B cell (primary cell): ENCODE measurements at regions not wholly inside any gene's neighbourhood (a gene's known extent, or its start where the extent isn't known, plus 50 kb on each side); places are given as distances from the start of the nearest gene placed in this dataset.

Experiments
- ATAC-seq: fragments of 200-7000 bp; cut with Tn5 transposase; one replicate; pipeline ENCODE4 v1.10.0; 2021; ENCODE audit warnings: low read depth, mild to moderate bottlenecking, moderate number of reproducible peaks, moderate library complexity
- CTCF ChIA-PET: fragments of 350-600 bp; sonication (Branson Sonifier 250); formaldehyde crosslinking; loops from one replicate; lab custom pipeline; 2021; ENCODE audit warnings: antibody characterized with exemption, inconsistent platforms; lab: Charles Lee
- POLR2A ChIA-PET: fragments of 350-600 bp; sonication (Branson Sonifier 250); formaldehyde crosslinking; loops from one replicate; lab custom pipeline; 2021; ENCODE audit warnings: antibody characterized with exemption; lab: Charles Lee
- DNase-seq: peaks from one replicate; pipeline ENCODE4 v3.0.0; 2013
- H2AFZ ChIP-seq: 2 replicates; pipeline ENCODE4 v1.6.1; 2012; ENCODE audit warnings: mild to moderate bottlenecking, low read depth, low read length; ENCODE audit not compliant: insufficient read depth, poor library complexity, severe bottlenecking
- H3K27ac ChIP-seq, 2 donors: 1 replicate in 1 of 2; 2 replicates in 1 of 2; pipeline ENCODE4 v1.5.1; 2012 to 2013; ENCODE audit warnings: low read length in 2 of 2, mild to moderate bottlenecking in 2 of 2, moderate library complexity in 1 of 2
- H3K27me3 ChIP-seq, 4 experiments: fragments of 200-600 bp in 1 of 4; sonication (generic) in 1 of 4; replicated peaks in 1 of 4; 1 replicate in 2 of 4; 2 replicates in 2 of 4; pipeline versions ENCODE4 v1.6.1 to v1.7.0; 2013 to 2016; ENCODE audit warnings: low read length in 3 of 4, mild to moderate bottlenecking in 2 of 4, mixed read lengths in 1 of 4, moderate library complexity in 1 of 4; ENCODE audit not compliant: insufficient read depth in 4 of 4, control insufficient read depth in 3 of 4; ENCODE audit errors: control extremely low read depth in 1 of 4
- H3K36me3 ChIP-seq, 2 experiments: replicated peaks in 1 of 2; 1 replicate in 1 of 2; 2 replicates in 1 of 2; pipeline versions ENCODE4 v1.6.1 to v1.7.1; 2013; ENCODE audit warnings: low read length in 1 of 2; ENCODE audit not compliant: insufficient read depth in 2 of 2, control insufficient read depth in 1 of 2; ENCODE audit errors: control extremely low read depth in 1 of 2, extremely low read depth in 1 of 2
- H3K4me1 ChIP-seq, 2 donors: fragments of 200-600 bp in 1 of 2; sonication (generic) in 1 of 2; 1 replicate in 1 of 2; 2 replicates in 1 of 2; pipeline versions ENCODE4 v1.5.1 to v1.6.1; 2013 to 2017; ENCODE audit warnings: low read length in 2 of 2; ENCODE audit not compliant: control insufficient read depth in 2 of 2, insufficient read depth in 2 of 2
- H3K4me2 ChIP-seq: replicated peaks from 2 replicates; pipeline ENCODE3; 2012; ENCODE audit warnings: mild to moderate bottlenecking, low read depth, low read length; ENCODE audit not compliant: poor library complexity, severe bottlenecking
- H3K4me3 ChIP-seq, 5 experiments: fragments of 200-600 bp in 1 of 5; sonication (generic) in 1 of 5; 1 replicate in 3 of 5; 2 replicates in 2 of 5; pipeline versions ENCODE4 v1.5.1 to v1.7.0; 2011 to 2016; ENCODE audit warnings: low read length in 4 of 5, mild to moderate bottlenecking in 4 of 5, low read depth in 2 of 5, control low read depth in 1 of 5, moderate library complexity in 1 of 5; ENCODE audit not compliant: insufficient read depth in 1 of 5; ENCODE audit errors: control extremely low read depth in 1 of 5, extremely low read depth in 1 of 5
- H3K79me2 ChIP-seq: fragments of 200-600 bp; sonication (generic); one replicate; pipeline ENCODE4 v1.6.0; 2016; ENCODE audit warnings: low read length; ENCODE audit not compliant: control insufficient read depth, insufficient read depth
- H3K9ac ChIP-seq: fragments of 200-600 bp; sonication (generic); 2 replicates; pipeline ENCODE4 v1.6.1; 2017; ENCODE audit warnings: mild to moderate bottlenecking, low read length, moderate library complexity
- H3K9me3 ChIP-seq, 3 donors: one replicate each; pipeline versions ENCODE4 v1.6.1 to v1.7.1; 2013; ENCODE audit warnings: low read length in 2 of 3; ENCODE audit not compliant: control insufficient read depth in 2 of 3, insufficient read depth in 1 of 3; ENCODE audit errors: control extremely low read depth in 1 of 3
- H4K20me1 ChIP-seq: 2 replicates; pipeline ENCODE4 v1.6.0; 2012; ENCODE audit warnings: mild to moderate bottlenecking, low read length; ENCODE audit not compliant: insufficient read depth, control insufficient read depth, poor library complexity, severe bottlenecking
- H3K27ac Mint-ChIP-seq: one replicate; pipeline ENCODE4 v1.8.0; 2021; ENCODE audit warnings: mixed read lengths
- H3K27me3 Mint-ChIP-seq: one replicate; pipeline ENCODE4 v1.8.0; 2021; ENCODE audit warnings: mixed read lengths
- H3K4me1 Mint-ChIP-seq: one replicate; pipeline ENCODE4 v1.8.0; 2021; ENCODE audit warnings: mixed read lengths
- H3K4me3 Mint-ChIP-seq: one replicate; pipeline ENCODE4 v1.8.0; 2021; ENCODE audit warnings: mixed read lengths
- H3K9me3 Mint-ChIP-seq: one replicate; pipeline ENCODE4 v1.8.0; 2022; ENCODE audit warnings: mixed read lengths; ENCODE audit not compliant: insufficient read depth
- CTCF ChIP-seq: fragments of 200-600 bp; IDR thresholded peaks from one replicate; pipeline ENCODE4 v1.8.0; 2022; ENCODE audit warnings: antibody characterized with exemption, mild to moderate bottlenecking
- EZH2 ChIP-seq: IDR thresholded peaks from 2 replicates; pipeline ENCODE4 v1.6.1; 2012; ENCODE audit warnings: borderline replicate concordance, low read depth, mild to moderate bottlenecking, moderate library complexity, low read length; ENCODE audit not compliant: insufficient read depth, poor library complexity, severe bottlenecking
- WGBS: methylation state at CpG from one replicate; pipeline ENCODE4 v1.1.5; 2013; ENCODE audit warnings: missing lambda C conversion rate; ENCODE audit not compliant: insufficient coverage; 5-methylcytosine and 5-hydroxymethylcytosine counted together
- intact Hi-C: fragments of 100-400 bp; cut with micrococcal nuclease; formaldehyde crosslinking; loops from one replicate; pipeline ENCODE4 v1.10.0; 2022

DNA sequence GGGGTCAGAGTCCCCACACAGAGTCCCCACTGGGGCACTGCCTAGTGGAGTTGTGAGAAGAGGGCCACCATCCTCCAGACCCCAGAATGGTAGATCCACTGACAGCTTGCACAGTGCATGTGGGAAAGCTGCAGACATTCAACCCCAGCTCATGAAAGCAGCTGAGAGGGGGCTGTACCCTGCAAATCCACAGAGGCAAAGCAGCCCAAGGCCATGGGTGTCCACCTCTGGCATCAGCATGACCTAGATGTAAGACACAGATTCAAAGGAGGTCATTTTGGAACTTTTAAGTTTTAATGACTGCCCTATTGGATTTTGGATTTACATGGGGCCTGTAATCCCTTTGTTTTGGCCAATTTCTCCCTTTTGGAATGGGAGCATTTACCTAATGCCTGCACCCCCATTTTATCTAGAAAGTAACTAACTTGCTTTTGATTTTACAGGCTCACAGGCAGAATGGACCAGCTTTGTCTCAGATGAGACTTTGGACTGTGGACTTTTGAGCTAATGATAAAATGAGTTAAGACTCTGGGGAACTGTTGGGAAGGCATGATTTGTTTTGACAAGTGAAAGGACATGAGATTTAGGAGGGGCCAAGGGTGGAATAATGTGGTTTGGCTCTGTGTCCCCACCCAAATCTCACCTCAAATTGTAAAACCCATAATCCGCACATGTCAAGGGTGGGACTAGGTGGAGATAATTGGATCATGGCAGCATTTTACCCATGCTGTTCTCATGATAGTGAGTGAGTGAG, 56.3 kb upstream of the ITGA1 start:
- H4K20me1 ChIP-seq: no peaks in the 10 kb centered on the region
- intact Hi-C loops: no loop called here
- ChIA-PET POLR2A (no interaction called here), CTCF (no interaction called here)
- H3K79me2 ChIP-seq: no peaks in the 10 kb centered on the region
- H2AFZ ChIP-seq: no peak overlapping the region
- Mint-ChIP-seq H3K9me3 (no peaks in the 10 kb centered on the region), H3K4me3 (no peak overlapping the region), H3K27ac (no peak overlapping the region), H3K4me1 (no peaks in the 10 kb centered on the region), H3K27me3 (peaks cover 5% of the 10 kb centered on the region)
- TF ChIP-seq CTCF (no peak), EZH2 (no peak)
- H3K27me3 ChIP-seq: no peaks in the 10 kb centered on the region
- H3K36me3 ChIP-seq: no peaks in the 10 kb centered on the region
- no peak for ATAC-seq
- no peak overlapping the region for H3K4me2 ChIP-seq
- no peak overlapping the region for H3K9ac ChIP-seq
- DNase-seq: no peak
- no peak overlapping the region for H3K4me3 ChIP-seq
- no CpG with 5 or more reads among the region's 1 CpG for WGBS
- no peaks in the 10 kb centered on the region for H3K9me3 ChIP-seq
- no peak overlapping the region for H3K27ac ChIP-seq
- H3K4me1 ChIP-seq: no peaks in the 10 kb centered on the region

DNA sequence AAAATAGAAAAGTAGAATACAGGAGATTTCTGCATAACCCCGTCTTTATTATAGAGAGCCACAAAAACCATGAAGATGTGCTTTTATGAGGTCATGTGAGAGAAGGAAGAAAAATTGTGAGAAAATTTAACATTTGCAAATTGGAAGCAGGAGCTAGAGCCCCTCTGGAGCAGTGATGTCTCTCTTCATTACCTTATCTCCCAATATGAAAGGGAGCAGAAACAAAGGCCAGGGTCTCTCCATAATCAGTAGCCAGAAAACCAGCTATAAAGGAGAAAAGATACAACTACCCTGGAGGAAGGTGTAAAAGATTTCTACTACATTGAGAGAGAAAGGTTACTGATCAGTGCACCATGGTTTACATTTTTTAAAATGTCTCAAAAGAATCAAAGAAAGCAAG, 53.2 kb upstream of the ITGA1 start:
- no peak overlapping the region for H3K4me3 Mint-ChIP-seq
- H3K27me3 Mint-ChIP-seq: peaks cover 5% of the 10 kb centered on the region
- no peak for DNase-seq
- Histone ChIP-seq H3K9ac (no peak overlapping the region), H3K4me1 (no peaks in the 10 kb centered on the region), H3K4me2 (no peak overlapping the region), H2AFZ (no peak overlapping the region), H3K79me2 (no peaks in the 10 kb centered on the region), H3K4me3 (no peak overlapping the region), H4K20me1 (no peaks in the 10 kb centered on the region), H3K27me3 (no peaks in the 10 kb centered on the region), H3K36me3 (no peaks in the 10 kb centered on the region), H3K9me3 (no peaks in the 10 kb centered on the region), H3K27ac (no peak overlapping the region)
- CTCF ChIA-PET: no interaction called here
- TF ChIP-seq EZH2: no peak
- no peak for TF ChIP-seq CTCF
- POLR2A ChIA-PET: no interaction called here
- no peak for ATAC-seq
- no peaks in the 10 kb centered on the region for H3K4me1 Mint-ChIP-seq
- intact Hi-C loops: no loop called here
- no peaks in the 10 kb centered on the region for H3K9me3 Mint-ChIP-seq
- no peak overlapping the region for H3K27ac Mint-ChIP-seq
- no CpG with 5 or more reads among the region's 1 CpG for WGBS
